ENCODE measurements at regions not wholly inside any gene's neighbourhood (a gene's known extent, or its start where the extent isn't known, plus 50 kb on each side); places are given as distances from the start of the nearest gene placed in this dataset.

GRCh38 chr7:24151944-24152343 is 132.0 kb upstream of the NPY start:
- Histone ChIP-seq H3K27ac (no peak overlapping the region), H3K4me1 (no peaks in the 10 kb centered on the region), H3K4me3 (no peak overlapping the region), H3K36me3 (no peaks in the 10 kb centered on the region), H3K9me3 (peaks cover 0 to 7% (median 0%) of the 10 kb centered on the region in 3 donors), H3K27me3 (no peaks in the 10 kb centered on the region)
- no peak for DNase-seq
- intact Hi-C loops (cut with DNase I): no loop called here
- TF ChIP-seq CTCF (IDR thresholded peaks at IDR 0.05): no peak
- TF ChIP-seq POLR2A (IDR thresholded peaks at IDR 0.05): no peak
- 27 to 43% methylated on average over 1 of the region's 1 CpG for WGBS, 2 donors

DNA sequence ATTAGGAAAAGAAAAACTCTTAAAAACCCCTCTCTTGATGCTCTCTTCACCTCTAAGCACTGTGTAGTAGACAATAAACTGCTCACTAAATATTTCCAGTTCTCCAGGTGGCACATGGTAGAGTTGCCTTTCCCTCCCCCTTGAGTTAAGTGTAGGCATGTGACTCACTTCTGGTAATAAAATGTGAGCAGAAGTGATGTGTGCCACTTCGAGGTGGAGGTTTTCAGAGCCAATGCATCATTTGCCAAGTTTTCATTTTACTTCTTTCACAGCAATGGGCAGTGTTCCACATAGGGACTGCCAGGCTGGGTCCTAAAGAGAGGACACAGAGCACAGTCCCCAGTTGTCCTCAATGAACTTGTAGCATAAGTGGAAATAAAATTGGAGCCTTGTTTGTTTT is 131.6 kb upstream of the NPY start:
- H3K9me3 ChIP-seq: peaks cover 0 to 7% (median 0%) of the 10 kb centered on the region in 3 donors

GRCh38 chr7:24152877-24153472 is 131.0 kb upstream of the NPY start:
- Histone ChIP-seq H3K4me1 (no peaks in the 10 kb centered on the region), H3K36me3 (no peaks in the 10 kb centered on the region), H3K27ac (no peak overlapping the region), H3K9me3 (peaks cover 0 to 7% (median 0%) of the 10 kb centered on the region in 3 donors), H3K27me3 (no peaks in the 10 kb centered on the region), H3K4me3 (no peak overlapping the region)
- WGBS, 2 donors: 31 to 63% methylated on average over 6 of the region's 6 CpGs
- TF ChIP-seq POLR2A (IDR thresholded peaks at IDR 0.05): no peak
- no peak for TF ChIP-seq CTCF (IDR thresholded peaks at IDR 0.05)
- no peak for DNase-seq
- intact Hi-C loops (cut with DNase I): no loop called here

More for the DNA sequence above, 131.6 kb upstream of the NPY start:
- 9 to 27% methylated on average over 1 of the region's 1 CpG for WGBS, 2 donors
- Histone ChIP-seq H3K4me1 (no peaks in the 10 kb centered on the region), H3K27ac (no peak overlapping the region), H3K4me3 (no peak overlapping the region), H3K36me3 (no peaks in the 10 kb centered on the region), H3K27me3 (no peaks in the 10 kb centered on the region)
- no peak for DNase-seq
- intact Hi-C loops (cut with DNase I): no loop called here
- no peak for TF ChIP-seq POLR2A (IDR thresholded peaks at IDR 0.05)
- TF ChIP-seq CTCF (IDR thresholded peaks at IDR 0.05): no peak

GRCh38 chr7:24157666-24158065 is 126.3 kb upstream of the NPY start:
- Histone ChIP-seq H3K9me3 (no peaks in the 10 kb centered on the region), H3K27ac (no peak overlapping the region), H3K27me3 (no peaks in the 10 kb centered on the region), H3K4me3 (no peak overlapping the region), H3K4me1 (no peaks in the 10 kb centered on the region), H3K36me3 (no peaks in the 10 kb centered on the region)
- intact Hi-C loops (cut with DNase I): no loop called here
- 91 to 92% methylated on average over 3 of the region's 3 CpGs for WGBS, 2 donors
- TF ChIP-seq CTCF (IDR thresholded peaks at IDR 0.05) (no peak), POLR2A (IDR thresholded peaks at IDR 0.05) (no peak)
- DNase-seq: no peak

DNA sequence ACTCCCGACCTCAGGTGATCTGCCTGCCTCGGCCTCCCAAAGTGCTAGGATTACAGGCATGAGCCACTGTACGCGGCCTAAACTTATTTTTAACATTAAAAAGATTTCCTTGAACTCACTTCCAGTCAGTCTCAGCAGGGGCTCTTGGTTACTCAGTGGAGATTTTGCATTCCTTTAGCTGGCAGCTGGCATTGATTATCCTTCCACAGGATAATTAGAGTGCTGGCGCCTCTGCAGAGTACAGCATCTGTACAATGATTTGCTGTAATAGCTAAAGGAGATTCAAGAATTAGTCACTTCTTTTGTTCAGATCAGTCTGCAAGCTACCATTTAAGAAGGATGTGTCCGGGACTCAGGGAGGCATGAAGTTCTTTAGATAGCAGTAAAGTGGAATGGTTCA is 125.0 kb upstream of the NPY start:
- no peaks in the 10 kb centered on the region for H3K9me3 ChIP-seq
- no peak for DNase-seq
- no peak overlapping the region for H3K27ac ChIP-seq
- 87% methylated on average over 5 to 6 of the region's 6 CpGs for WGBS, 2 donors
- TF ChIP-seq POLR2A (IDR thresholded peaks at IDR 0.05) (no peak), CTCF (IDR thresholded peaks at IDR 0.05) (no peak)
- intact Hi-C loops (cut with DNase I): no loop called here
- no peaks in the 10 kb centered on the region for H3K27me3 ChIP-seq
- no peak overlapping the region for H3K4me3 ChIP-seq
- no peaks in the 10 kb centered on the region for H3K36me3 ChIP-seq
- no peaks in the 10 kb centered on the region for H3K4me1 ChIP-seq
